ENCODE measurements at regions not wholly inside any gene's neighbourhood (a gene's known extent, or its start where the extent isn't known, plus 50 kb on each side); places are given as distances from the start of the nearest gene placed in this dataset.
"Not testable (repeated sequence)": the region's sequence is repeated elsewhere in the genome, so short reads cannot be mapped to it uniquely, and the experiment has no call there.

GRCh38 chr2:130267572-130267971 is 69.3 kb upstream of the TUBA3E start:
- H3K4me3 ChIP-seq; H3K4me1 ChIP-seq; intact Hi-C loops (cut with DNase I); H3K9me3 ChIP-seq; H3K36me3 ChIP-seq; H3K27me3 ChIP-seq; H3K27ac ChIP-seq (replicated peaks in 1 of 4); DNase-seq (ENCODE audit: extremely low spot score): not testable (repeated sequence)
- 63% methylated on average over 4 of the region's 4 CpGs for whole genome bisulfite sequencing

DNA sequence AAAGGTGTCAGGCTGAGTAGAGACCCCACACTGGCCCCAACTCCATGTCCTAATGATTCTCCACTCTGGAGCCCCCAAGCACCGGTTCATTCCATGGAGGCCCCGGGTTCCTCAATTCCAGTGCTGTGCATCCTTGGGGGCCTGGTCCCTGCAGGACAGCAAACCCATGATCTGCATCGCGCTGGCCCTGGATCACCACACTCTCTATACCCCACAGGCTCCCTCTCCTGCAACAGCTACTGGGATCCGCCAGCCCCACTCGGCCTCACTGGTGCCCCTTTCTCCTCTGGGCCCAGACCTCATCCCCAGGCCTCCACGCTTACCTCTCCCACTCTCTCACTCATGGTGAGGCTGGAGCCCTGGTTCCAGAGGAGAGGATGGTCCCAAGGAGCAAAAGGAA is 68.6 kb upstream of the TUBA3E start:
- H3K4me3 ChIP-seq; H3K27ac ChIP-seq (replicated peaks in 1 of 4); H3K36me3 ChIP-seq; H3K9me3 ChIP-seq; H3K4me1 ChIP-seq; H3K27me3 ChIP-seq; intact Hi-C loops (cut with DNase I); DNase-seq (ENCODE audit: extremely low spot score): not testable (repeated sequence)
- WGBS, result 91% methylated on average over 7 of the region's 7 CpGs

- WGBS, result 100% methylated on average over 1 of the region's 12 CpGs
- intact Hi-C loops (cut with DNase I); DNase-seq (ENCODE audit: extremely low spot score); H3K9me3 ChIP-seq; H3K4me1 ChIP-seq; H3K36me3 ChIP-seq; H3K4me3 ChIP-seq; H3K27ac ChIP-seq (replicated peaks in 1 of 4): not testable (repeated sequence)
- H3K27me3 ChIP-seq, result peaks cover 0 to 12% (median 2%) of the 10 kb centered on the region in 4 donors
Observed at GRCh38 chr2:130265570-130266247, 67.5 kb upstream of the TUBA3E start.

DNA sequence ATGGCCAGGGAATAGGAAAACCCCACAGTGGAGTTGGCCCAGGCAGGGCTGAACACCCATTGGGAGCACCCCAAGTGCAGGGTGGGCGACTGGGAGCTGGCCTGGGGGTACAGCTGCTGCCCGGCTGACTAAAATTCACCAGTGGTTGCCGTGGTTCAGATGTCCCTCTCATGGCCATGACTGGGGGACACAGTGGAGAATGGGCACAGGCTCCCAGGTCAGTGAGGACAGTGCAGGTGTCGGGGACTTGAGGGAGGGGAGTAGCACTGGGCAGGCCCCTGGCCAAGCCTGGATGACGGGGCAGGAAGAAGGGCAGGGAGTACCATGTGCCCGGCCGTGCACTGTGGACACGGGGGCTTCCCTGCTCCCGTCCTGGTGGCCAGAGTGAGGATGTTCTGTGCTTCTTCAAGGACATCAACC is 66.7 kb upstream of the TUBA3E start:
- H3K9me3 ChIP-seq; H3K4me1 ChIP-seq; H3K36me3 ChIP-seq; H3K4me3 ChIP-seq; DNase-seq (ENCODE audit: extremely low spot score); intact Hi-C loops (cut with DNase I); H3K27ac ChIP-seq (replicated peaks in 1 of 4): not testable (repeated sequence)
- 100% methylated on average over 2 of the region's 9 CpGs for WGBS
- peaks cover 0 to 12% (median 2%) of the 10 kb centered on the region in 4 donors for H3K27me3 ChIP-seq

DNA sequence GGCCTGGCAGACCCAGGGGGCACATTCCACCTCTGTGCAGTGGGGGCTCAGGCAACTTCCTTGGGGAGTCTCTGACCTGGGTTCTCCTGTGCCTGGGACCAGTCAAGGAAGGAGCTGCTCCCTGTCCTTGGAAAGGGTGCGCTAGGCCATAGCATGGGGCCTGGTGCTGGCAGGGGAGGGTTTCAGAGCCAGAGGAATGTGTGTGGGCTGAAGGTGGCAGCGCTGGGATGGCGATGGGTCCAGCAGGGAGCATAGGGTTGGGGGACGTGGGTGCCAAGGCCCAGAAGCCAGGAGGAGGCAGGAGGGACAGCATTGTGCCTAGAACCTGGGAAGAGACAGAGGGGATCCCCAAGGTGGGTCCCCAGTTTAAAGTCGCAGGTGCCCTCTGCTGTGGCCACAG is 66.3 kb upstream of the TUBA3E start:
- H3K36me3 ChIP-seq, result no peaks in the 10 kb centered on the region
- no peak for TF ChIP-seq EP300 (IDR thresholded peaks at IDR 0.05)
- TF ChIP-seq CTCF (IDR thresholded peaks at IDR 0.05), result no peak
- TF ChIP-seq POLR2AphosphoS5 (IDR thresholded peaks at IDR 0.05), result no peak
- TF ChIP-seq POLR2A (IDR thresholded peaks at IDR 0.05; ENCODE audit: low read depth), result no peak

GRCh38 chr2:130264046-130264445 is 65.8 kb upstream of the TUBA3E start:
- Histone ChIP-seq H3K4me1 (no peaks in the 10 kb centered on the region), H3K4me3 (no peak overlapping the region), H3K9me3 (no peaks in the 10 kb centered on the region), H3K27me3 (peaks cover 0 to 17% (median 2%) of the 10 kb centered on the region in 4 donors), H3K27ac (replicated peaks in 1 of 4) (no peak overlapping the region), H3K36me3 (no peaks in the 10 kb centered on the region)
- 83% methylated on average over 5 of the region's 7 CpGs for WGBS
- TF ChIP-seq EP300 (IDR thresholded peaks at IDR 0.05) (no peak), CTCF (IDR thresholded peaks at IDR 0.05) (no peak), POLR2AphosphoS5 (IDR thresholded peaks at IDR 0.05) (no peak), POLR2A (IDR thresholded peaks at IDR 0.05; ENCODE audit: low read depth) (no peak)
- no peak for DNase-seq (ENCODE audit: extremely low spot score)
- intact Hi-C loops (cut with DNase I), result no loop called here

More for the DNA sequence above, 66.3 kb upstream of the TUBA3E start:
- Histone ChIP-seq H3K4me3 (no peak overlapping the region), H3K9me3 (no peaks in the 10 kb centered on the region), H3K4me1 (no peaks in the 10 kb centered on the region), H3K27me3 (peaks cover 0 to 14% (median 2%) of the 10 kb centered on the region in 4 donors), H3K27ac (replicated peaks in 1 of 4) (no peak overlapping the region)
- intact Hi-C loops (cut with DNase I), result no loop called here
- DNase-seq (ENCODE audit: extremely low spot score), result no peak
- 82% methylated on average over 4 of the region's 5 CpGs for WGBS

GRCh38 chr2:130263606-130264005 is 65.4 kb upstream of the TUBA3E start:
- DNase-seq (ENCODE audit: extremely low spot score), result no peak
- TF ChIP-seq POLR2A (IDR thresholded peaks at IDR 0.05; ENCODE audit: low read depth) (no peak), POLR2AphosphoS5 (IDR thresholded peaks at IDR 0.05) (no peak), CTCF (IDR thresholded peaks at IDR 0.05) (no peak), EP300 (IDR thresholded peaks at IDR 0.05) (no peak)
- H3K4me3 ChIP-seq, result no peak overlapping the region
- H3K9me3 ChIP-seq, result no peaks in the 10 kb centered on the region
- no peak overlapping the region for H3K27ac ChIP-seq (replicated peaks in 1 of 4)
- intact Hi-C loops (cut with DNase I), result no loop called here
- H3K4me1 ChIP-seq, result no peaks in the 10 kb centered on the region
- no peaks in the 10 kb centered on the region for H3K36me3 ChIP-seq
- WGBS, result 70% methylated on average over 3 of the region's 7 CpGs
- peaks cover 0 to 19% (median 2%) of the 10 kb centered on the region in 4 donors for H3K27me3 ChIP-seq

Measured in esophagus muscularis mucosa (tissue), 4 donors.